ENCODE measurements at regions not wholly inside any gene's neighbourhood (a gene's known extent, or its start where the extent isn't known, plus 50 kb on each side); places are given as distances from the start of the nearest gene placed in this dataset.

- Histone ChIP-seq H4K20me1 (replicated peaks; ENCODE audit: control insufficient read depth, insufficient read depth, low read length) (no peaks in the 10 kb centered on the region), H3K36me3 (ENCODE audit: control insufficient read depth, insufficient read depth, low read length) (no peaks in the 10 kb centered on the region), H3K4me3 (no peak overlapping the region), H3K27ac (ENCODE audit: extremely low read depth, low read depth, low read length) (no peak overlapping the region), H3K9ac (ENCODE audit: insufficient read depth in 1 of 2, low read depth in 2 of 2, low read length in 2 of 2) (no peak overlapping the region), H2AFZ (ENCODE audit: low read depth, low read length) (no peak overlapping the region), H3K4me1 (replicated peaks in 1 of 2; ENCODE audit: control insufficient read depth in 2 of 2, insufficient read depth in 2 of 2, low read length in 2 of 2) (no peaks in the 10 kb centered on the region), H3K4me2 (ENCODE audit: insufficient read depth, low read length) (no peak overlapping the region), H3K27me3 (ENCODE audit: control insufficient read depth in 2 of 2, insufficient read depth in 2 of 2, low read length in 2 of 2) (no peaks in the 10 kb centered on the region), H3K9me1 (ENCODE audit: control insufficient read depth, insufficient read depth, low read length) (no peaks in the 10 kb centered on the region), H3K79me2 (ENCODE audit: control insufficient read depth, insufficient read depth, low read length) (no peaks in the 10 kb centered on the region), H3K9me3 (replicated peaks; ENCODE audit: control insufficient read depth, insufficient read depth, low read depth, low read length) (no peaks in the 10 kb centered on the region)
- ATAC-seq (no peak), DNase-seq (ENCODE audit: extremely low read depth in 1 of 4, low spot score in 3 of 4) (no peak), FAIRE-seq (no peak)
- in situ Hi-C loops (cut with MboI): no loop called here
- CTCF ChIA-PET (ENCODE audit: low intra/inter-chr PET ratio): no interaction called here
- BruUV-seq (replicated peaks): no TSS peak
- intact Hi-C loops (cut with micrococcal nuclease): no loop called here
- POLR2A ChIA-PET: no interaction called here
- TF ChIP-seq SMARCA4 (IDR thresholded peaks at IDR 0.05) (no peak), SMAD3 (CRISPR knock-in tag; conservative IDR thresholded peaks at IDR 0.05) (no peak), SREBF1 (IDR thresholded peaks at IDR 0.05; ENCODE audit: borderline replicate concordance, low read depth, low read length) (no peak), MXI1 (IDR thresholded peaks at IDR 0.05; ENCODE audit: low read depth, low read length) (no peak), ZNF143 (CRISPR knock-in tag; IDR thresholded peaks at IDR 0.05) (no peak), MTF1 (CRISPR knock-in tag; IDR thresholded peaks at IDR 0.05; ENCODE audit: borderline replicate concordance) (no peak), JUN (IDR thresholded peaks at IDR 0.05; ENCODE audit: borderline replicate concordance, low read depth, low read length) (no peak), JUN (CRISPR knock-in tag; IDR thresholded peaks at IDR 0.05; ENCODE audit: borderline replicate concordance) (no peak), GTF2A2 (tag; IDR thresholded peaks at IDR 0.05) (no peak), NFYB (IDR thresholded peaks at IDR 0.05; ENCODE audit: extremely low read depth, insufficient read length) (no peak), NCOA2 (IDR thresholded peaks at IDR 0.05; ENCODE audit: partially characterized antibody in 2 of 2) (no peak), HMG20A (CRISPR knock-in tag; conservative IDR thresholded peaks at IDR 0.05) (no peak)
- TF ChIP-seq, protein P1, sequence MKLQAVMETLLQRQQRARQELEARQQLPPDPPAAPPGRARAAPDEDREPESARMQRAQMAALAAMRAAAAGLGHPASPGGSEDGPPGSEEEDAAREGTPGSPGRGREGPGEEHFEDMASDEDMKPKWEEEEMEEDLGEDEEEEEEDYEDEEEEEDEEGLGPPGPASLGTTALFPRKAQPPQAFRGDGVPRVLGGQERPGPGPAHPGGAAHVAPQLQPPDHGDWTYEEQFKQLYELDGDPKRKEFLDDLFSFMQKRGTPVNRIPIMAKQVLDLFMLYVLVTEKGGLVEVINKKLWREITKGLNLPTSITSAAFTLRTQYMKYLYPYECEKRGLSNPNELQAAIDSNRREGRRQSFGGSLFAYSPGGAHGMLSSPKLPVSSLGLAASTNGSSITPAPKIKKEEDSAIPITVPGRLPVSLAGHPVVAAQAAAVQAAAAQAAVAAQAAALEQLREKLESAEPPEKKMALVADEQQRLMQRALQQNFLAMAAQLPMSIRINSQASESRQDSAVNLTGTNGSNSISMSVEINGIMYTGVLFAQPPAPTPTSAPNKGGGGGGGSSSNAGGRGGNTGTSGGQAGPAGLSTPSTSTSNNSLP (IDR thresholded peaks at IDR 0.05; ENCODE audit: borderline replicate concordance, low read depth, low read length): no peak
- TF ChIP-seq, protein P2, sequence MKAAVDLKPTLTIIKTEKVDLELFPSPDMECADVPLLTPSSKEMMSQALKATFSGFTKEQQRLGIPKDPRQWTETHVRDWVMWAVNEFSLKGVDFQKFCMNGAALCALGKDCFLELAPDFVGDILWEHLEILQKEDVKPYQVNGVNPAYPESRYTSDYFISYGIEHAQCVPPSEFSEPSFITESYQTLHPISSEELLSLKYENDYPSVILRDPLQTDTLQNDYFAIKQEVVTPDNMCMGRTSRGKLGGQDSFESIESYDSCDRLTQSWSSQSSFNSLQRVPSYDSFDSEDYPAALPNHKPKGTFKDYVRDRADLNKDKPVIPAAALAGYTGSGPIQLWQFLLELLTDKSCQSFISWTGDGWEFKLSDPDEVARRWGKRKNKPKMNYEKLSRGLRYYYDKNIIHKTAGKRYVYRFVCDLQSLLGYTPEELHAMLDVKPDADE (conservative IDR thresholded peaks at IDR 0.05; ENCODE audit: control insufficient read depth, low read depth, low read length): no peak
- TF ChIP-seq, protein P3, sequence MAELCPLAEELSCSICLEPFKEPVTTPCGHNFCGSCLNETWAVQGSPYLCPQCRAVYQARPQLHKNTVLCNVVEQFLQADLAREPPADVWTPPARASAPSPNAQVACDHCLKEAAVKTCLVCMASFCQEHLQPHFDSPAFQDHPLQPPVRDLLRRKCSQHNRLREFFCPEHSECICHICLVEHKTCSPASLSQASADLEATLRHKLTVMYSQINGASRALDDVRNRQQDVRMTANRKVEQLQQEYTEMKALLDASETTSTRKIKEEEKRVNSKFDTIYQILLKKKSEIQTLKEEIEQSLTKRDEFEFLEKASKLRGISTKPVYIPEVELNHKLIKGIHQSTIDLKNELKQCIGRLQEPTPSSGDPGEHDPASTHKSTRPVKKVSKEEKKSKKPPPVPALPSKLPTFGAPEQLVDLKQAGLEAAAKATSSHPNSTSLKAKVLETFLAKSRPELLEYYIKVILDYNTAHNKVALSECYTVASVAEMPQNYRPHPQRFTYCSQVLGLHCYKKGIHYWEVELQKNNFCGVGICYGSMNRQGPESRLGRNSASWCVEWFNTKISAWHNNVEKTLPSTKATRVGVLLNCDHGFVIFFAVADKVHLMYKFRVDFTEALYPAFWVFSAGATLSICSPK (IDR thresholded peaks at IDR 0.05; ENCODE audit: borderline replicate concordance): no peak
- 0% methylated on average over 4 of the region's 4 CpGs for WGBS (ENCODE audit: insufficient coverage, low coverage, missing lambda C conversion rate)
Measured at GRCh38 chr1:57819893-57820292, 396.0 kb upstream of the DAB1 start.

Data from K562 (cell line).